GOT3 (cell line): ENCODE measurements at regions not wholly inside any gene's neighbourhood (a gene's known extent, or its start where the extent isn't known, plus 50 kb on each side); places are given as distances from the start of the nearest gene placed in this dataset.

Experiments
- DNase-seq: peaks from one replicate; lab custom pipeline; 2025; ENCODE audit warnings: mixed read lengths; lab: John Stamatoyannopoulos, UW

GRCh38 chr4:123841447-123842121 lies 445.0 kb downstream of the SPRY1 start:
- no peak for DNase-seq

GRCh38 chr4:123843137-123843536 lies 446.5 kb downstream of the SPRY1 start:
- no peak for DNase-seq

- DNase-seq, result no peak
Observed at GRCh38 chr4:123844374-123844773, 447.8 kb downstream of the SPRY1 start.

- no peak for DNase-seq
Observed at GRCh38 chr4:123846092-123846491, 449.5 kb downstream of the SPRY1 start.

- no peak for DNase-seq
Observed at GRCh38 chr4:123846561-123846960, 450.0 kb downstream of the SPRY1 start.

GRCh38 chr4:123848606-123849005 lies 452.0 kb downstream of the SPRY1 start:
- no peak for DNase-seq

GRCh38 chr4:123849495-123849894 lies 452.9 kb downstream of the SPRY1 start:
- DNase-seq, result no peak

- DNase-seq, result no peak
Observed at GRCh38 chr4:123851521-123851920, 454.9 kb downstream of the SPRY1 start.

GRCh38 chr4:123853651-123854050 lies 457.1 kb downstream of the SPRY1 start:
- DNase-seq, result no peak

- no peak for DNase-seq
Observed at GRCh38 chr4:123856689-123857545, 460.3 kb downstream of the SPRY1 start.

GRCh38 chr4:123858465-123858864 lies 461.9 kb downstream of the SPRY1 start:
- DNase-seq, result no peak

GRCh38 chr4:123862812-123863211 lies 466.2 kb downstream of the SPRY1 start:
- no peak for DNase-seq

- DNase-seq, result no peak
Observed at GRCh38 chr4:123866796-123867195, 470.2 kb downstream of the SPRY1 start.

- no peak for DNase-seq
Observed at GRCh38 chr4:123867910-123868587, 471.5 kb downstream of the SPRY1 start.

GRCh38 chr4:123869286-123870215 lies 473.0 kb downstream of the SPRY1 start:
- DNase-seq, result no peak

GRCh38 chr4:123870216-123870876 lies 473.8 kb downstream of the SPRY1 start:
- no peak for DNase-seq

- no peak for DNase-seq
Observed at GRCh38 chr4:123871341-123871740, 474.7 kb downstream of the SPRY1 start.

GRCh38 chr4:123874063-123874462 lies 477.5 kb downstream of the SPRY1 start:
- DNase-seq, result no peak

- no peak for DNase-seq
Observed at GRCh38 chr4:123876143-123876542, 479.5 kb downstream of the SPRY1 start.

- no peak for DNase-seq
Observed at GRCh38 chr4:123876671-123877101, 480.1 kb downstream of the SPRY1 start.

- DNase-seq, result no peak
Observed at GRCh38 chr4:123877551-123877950, 481.0 kb downstream of the SPRY1 start.
